AG10803 (cell line): ENCODE measurements at regions not wholly inside any gene's neighbourhood (a gene's known extent, or its start where the extent isn't known, plus 50 kb on each side); places are given as distances from the start of the nearest gene placed in this dataset.

ENCODE experiments used
- DNase-seq: peaks from one replicate; pipeline ENCODE4 v3.0.0; 2010; ENCODE audit warnings: low read depth
- H3K4me3 ChIP-seq: 2 replicates; pipeline ENCODE4 v1.5.1; 2011; ENCODE audit warnings: mild to moderate bottlenecking, low read length, control low read depth
- TF ChIP-seq, protein P1 (sequence below): conservative IDR thresholded peaks from 2 replicates; pipeline ENCODE4 v1.5.1; 2011; ENCODE audit warnings: mild to moderate bottlenecking, low read length, control low read depth, inconsistent platforms

DNA sequence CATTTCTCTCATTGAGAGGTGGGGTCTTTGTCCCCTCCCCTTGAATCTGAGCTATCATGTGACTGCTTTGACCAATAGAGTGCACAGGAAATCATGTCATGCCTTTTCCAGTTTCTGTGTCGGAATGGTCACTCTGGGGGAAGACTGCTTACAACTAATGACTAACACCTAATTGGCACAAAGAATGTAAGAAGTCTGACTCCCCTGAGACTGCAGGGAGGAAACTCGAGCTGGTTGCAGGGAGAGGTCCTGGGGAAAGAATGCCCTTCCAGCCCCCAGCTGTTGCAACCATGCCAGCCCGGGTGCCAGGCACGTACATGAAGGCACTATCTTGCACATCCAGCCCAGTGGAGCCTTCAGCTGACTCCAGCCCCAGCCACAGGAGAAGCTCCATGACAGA is 254.2 kb downstream of the DHX15 start:
- TF ChIP-seq, protein P1, sequence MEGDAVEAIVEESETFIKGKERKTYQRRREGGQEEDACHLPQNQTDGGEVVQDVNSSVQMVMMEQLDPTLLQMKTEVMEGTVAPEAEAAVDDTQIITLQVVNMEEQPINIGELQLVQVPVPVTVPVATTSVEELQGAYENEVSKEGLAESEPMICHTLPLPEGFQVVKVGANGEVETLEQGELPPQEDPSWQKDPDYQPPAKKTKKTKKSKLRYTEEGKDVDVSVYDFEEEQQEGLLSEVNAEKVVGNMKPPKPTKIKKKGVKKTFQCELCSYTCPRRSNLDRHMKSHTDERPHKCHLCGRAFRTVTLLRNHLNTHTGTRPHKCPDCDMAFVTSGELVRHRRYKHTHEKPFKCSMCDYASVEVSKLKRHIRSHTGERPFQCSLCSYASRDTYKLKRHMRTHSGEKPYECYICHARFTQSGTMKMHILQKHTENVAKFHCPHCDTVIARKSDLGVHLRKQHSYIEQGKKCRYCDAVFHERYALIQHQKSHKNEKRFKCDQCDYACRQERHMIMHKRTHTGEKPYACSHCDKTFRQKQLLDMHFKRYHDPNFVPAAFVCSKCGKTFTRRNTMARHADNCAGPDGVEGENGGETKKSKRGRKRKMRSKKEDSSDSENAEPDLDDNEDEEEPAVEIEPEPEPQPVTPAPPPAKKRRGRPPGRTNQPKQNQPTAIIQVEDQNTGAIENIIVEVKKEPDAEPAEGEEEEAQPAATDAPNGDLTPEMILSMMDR = no peak
- DNase-seq = peak; percentile 18
- H3K4me3 ChIP-seq = no peak overlapping the region

DNA sequence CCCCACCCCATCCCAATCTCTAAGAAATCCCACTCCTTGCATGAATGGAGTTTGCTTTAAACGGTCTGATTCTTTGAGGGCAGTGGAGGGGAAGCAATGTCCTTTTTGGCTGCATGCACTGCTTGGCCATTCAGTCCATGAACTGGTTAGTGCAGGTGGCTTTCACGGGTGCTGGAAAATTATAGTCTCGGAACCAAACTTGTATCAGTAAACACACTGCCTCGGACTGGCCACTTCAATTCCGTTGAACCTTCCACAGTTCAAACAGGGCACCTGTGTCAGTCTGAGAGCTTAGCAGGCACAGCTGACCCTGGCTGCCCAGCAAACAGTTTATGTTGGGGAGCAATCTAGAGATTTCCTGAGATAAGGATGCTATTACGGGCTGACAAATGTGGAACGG is 255.6 kb downstream of the DHX15 start:
- no peak for DNase-seq
- H3K4me3 ChIP-seq = no peak overlapping the region
- TF ChIP-seq, protein P1 = no peak

DNA sequence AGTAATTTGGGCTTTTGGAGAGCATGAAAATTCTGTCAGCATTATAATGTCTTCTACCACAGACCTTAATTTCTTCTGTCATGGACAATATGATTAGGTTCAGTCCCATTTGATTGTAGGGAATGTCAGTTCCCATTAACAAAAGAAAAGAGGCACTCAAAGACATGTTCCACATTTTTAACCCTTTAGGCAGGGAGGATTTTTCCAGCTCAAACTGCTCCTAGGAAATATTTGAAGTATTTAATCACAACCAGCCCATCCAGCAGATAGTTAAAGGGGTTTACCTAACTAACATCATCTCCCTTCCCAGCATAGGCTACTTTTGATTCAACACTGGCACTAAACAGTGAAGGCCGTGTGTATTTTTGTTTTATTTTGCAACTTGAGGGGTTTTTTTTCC is 256.0 kb downstream of the DHX15 start:
- no peak overlapping the region for H3K4me3 ChIP-seq
- TF ChIP-seq, protein P1 = no peak
- DNase-seq = no peak

DNA sequence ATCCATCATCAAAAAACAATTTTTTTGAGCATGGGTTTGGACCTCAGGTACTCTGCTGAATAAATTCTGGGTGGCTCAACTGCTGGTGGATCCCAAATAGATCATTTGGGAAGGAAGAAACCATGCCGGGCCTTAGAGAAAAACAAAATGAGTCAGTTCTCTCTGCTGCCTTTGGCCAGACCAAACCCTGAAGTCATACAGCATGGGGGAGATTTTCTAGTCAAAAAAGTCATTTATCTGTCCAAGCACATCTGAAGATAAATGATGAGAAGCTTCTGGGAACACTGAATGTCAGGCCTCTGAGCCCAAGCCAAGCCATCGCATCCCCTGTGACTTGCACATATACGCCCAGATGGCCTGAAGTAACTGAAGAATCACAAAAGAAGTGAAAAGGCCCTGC is 261.4 kb downstream of the DHX15 start:
- TF ChIP-seq, protein P1 = no peak
- H3K4me3 ChIP-seq = no peak overlapping the region

DNA sequence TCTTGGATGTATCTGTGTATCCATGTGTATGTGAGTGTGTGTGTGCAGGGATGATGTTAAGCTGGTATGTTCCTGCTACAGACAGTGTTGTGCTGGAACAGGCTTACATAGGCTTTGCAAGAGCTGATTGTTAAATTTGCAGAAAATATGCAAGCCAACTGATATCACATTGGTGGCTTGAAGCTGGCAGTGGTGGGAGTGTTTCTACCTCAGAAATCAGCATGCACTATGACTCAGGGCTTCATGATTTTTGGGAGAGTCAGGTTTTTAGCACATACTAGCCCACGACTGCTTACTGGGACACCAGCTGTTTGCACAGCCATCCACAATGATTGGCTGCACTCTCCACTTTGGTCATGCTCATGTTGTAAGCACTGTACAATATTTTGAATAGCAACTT is 261.8 kb downstream of the DHX15 start:
- DNase-seq = peak; percentile 6
- TF ChIP-seq, protein P1 = no peak
- H3K4me3 ChIP-seq = no peak overlapping the region

More for the DNA sequence above, 261.4 kb downstream of the DHX15 start:
- no peak for DNase-seq

DNA sequence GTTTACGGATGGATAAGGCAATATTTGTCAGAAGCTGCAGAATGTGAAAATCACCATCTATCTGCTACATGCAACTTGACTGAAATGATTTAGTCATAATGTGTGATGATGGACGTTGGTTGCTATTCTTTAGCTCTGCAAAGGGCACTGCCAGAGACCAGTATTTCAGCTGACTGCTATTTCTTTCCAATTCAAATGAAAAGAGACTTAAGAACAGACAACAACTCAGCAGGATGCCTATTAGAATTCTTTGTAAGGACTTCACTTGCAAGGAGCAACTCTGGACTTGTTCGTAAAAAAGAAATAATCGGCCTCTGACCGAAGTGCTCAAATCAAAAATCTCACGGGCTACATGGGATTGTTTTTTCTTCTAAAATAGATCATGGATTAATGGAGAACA is 262.7 kb downstream of the DHX15 start:
- no peak overlapping the region for H3K4me3 ChIP-seq
- DNase-seq = no peak
- TF ChIP-seq, protein P1 = no peak

DNA sequence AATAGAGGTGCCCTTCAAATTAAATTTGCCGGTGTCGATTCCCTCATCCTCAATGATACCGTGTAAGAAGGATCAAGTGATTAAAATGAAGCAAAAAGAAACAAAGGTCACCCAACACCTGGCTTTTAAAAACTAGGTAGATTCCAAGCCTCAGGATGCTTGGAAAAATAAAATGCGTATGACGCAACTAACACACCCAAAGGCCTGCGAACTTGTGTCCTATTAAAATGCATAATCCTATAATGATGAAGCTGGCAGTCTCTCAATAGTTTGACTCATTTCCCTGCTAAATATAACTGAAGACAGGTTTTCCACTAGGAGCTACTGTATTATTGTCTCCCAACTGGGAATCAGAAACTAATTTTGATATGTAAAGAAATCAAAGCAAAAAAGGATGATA is 263.2 kb downstream of the DHX15 start:
- TF ChIP-seq, protein P1 = no peak
- H3K4me3 ChIP-seq = no peak overlapping the region
- peak; percentile 38 for DNase-seq
